ENCODE measurements at regions not wholly inside any gene's neighbourhood (a gene's known extent, or its start where the extent isn't known, plus 50 kb on each side); places are given as distances from the start of the nearest gene placed in this dataset.

- DNase-seq (ENCODE audit: low spot score) = no peak
- Histone ChIP-seq H3K9me3 (replicated peaks in 1 of 2; ENCODE audit: control insufficient read depth in 2 of 2, insufficient read depth in 1 of 2, low read depth in 1 of 2, low read length in 2 of 2) (no peaks in the 10 kb centered on the region), H3K36me3 (replicated peaks in 1 of 2; ENCODE audit: control insufficient read depth in 2 of 2, insufficient read depth in 2 of 2, low read length in 2 of 2) (no peaks in the 10 kb centered on the region), H4K8ac (ENCODE audit: low read depth, low read length) (no peak overlapping the region), H3K27me3 (ENCODE audit: control insufficient read depth in 3 of 3, insufficient read depth in 3 of 3, low read depth in 1 of 3, low read length in 3 of 3) (peaks cover 0 to 7% (median 0%) of the 10 kb centered on the region in 3 experiments), H4K91ac (ENCODE audit: low read depth, low read length, poor library complexity) (no peak overlapping the region), H2AFZ (ENCODE audit: low read length) (no peak overlapping the region), H2BK12ac (ENCODE audit: low read length) (no peak overlapping the region), H3K23ac (ENCODE audit: low read depth, low read length, poor library complexity) (no peak overlapping the region), H3K4ac (ENCODE audit: low read length) (no peak overlapping the region), H3K4me3 (ENCODE audit: low read length in 2 of 2) (no peak overlapping the region), H2BK15ac (ENCODE audit: low read length) (no peak overlapping the region), H3K14ac (ENCODE audit: low read length) (no peak overlapping the region), H2BK120ac (ENCODE audit: low read depth, low read length) (no peak overlapping the region), H3K4me1 (ENCODE audit: control insufficient read depth in 2 of 2, insufficient read depth in 1 of 2, low read depth in 1 of 2, low read length in 2 of 2) (peaks cover 0 to 1% of the 10 kb centered on the region in 2 donors), H2BK5ac (ENCODE audit: low read length) (no peak overlapping the region), H3K79me1 (ENCODE audit: low read depth, low read length) (no peaks in the 10 kb centered on the region), H3K4me2 (ENCODE audit: insufficient read depth, low read length, poor library complexity, severe bottlenecking) (no peak overlapping the region), H2AK5ac (ENCODE audit: low read depth, low read length) (no peak overlapping the region), H3K9ac (ENCODE audit: low read depth, low read length, poor library complexity) (no peak overlapping the region), H3K18ac (ENCODE audit: low read length) (no peak overlapping the region), H3K27ac (replicated peaks; ENCODE audit: low read length) (no peak overlapping the region)
- WGBS, 2 donors (ENCODE audit: extremely low coverage in 2 of 2, insufficient read length in 2 of 2, insufficient replicate concordance in 1 of 2) = no CpG with 5 or more reads among the region's 3 CpGs
Observed at GRCh38 chr2:217599906-217600305, 402.9 kb downstream of the TNS1 start.

GRCh38 chr2:217597681-217598080 lies 405.1 kb downstream of the TNS1 start:
- H3K36me3 ChIP-seq (replicated peaks in 1 of 2; ENCODE audit: control insufficient read depth in 2 of 2, insufficient read depth in 2 of 2, low read length in 2 of 2) = no peaks in the 10 kb centered on the region
- H3K79me1 ChIP-seq (ENCODE audit: low read depth, low read length) = no peaks in the 10 kb centered on the region
- no peak overlapping the region for H4K91ac ChIP-seq (ENCODE audit: low read depth, low read length, poor library complexity)
- no peak for DNase-seq (ENCODE audit: low spot score)
- H3K4me1 ChIP-seq (ENCODE audit: control insufficient read depth in 2 of 2, insufficient read depth in 1 of 2, low read depth in 1 of 2, low read length in 2 of 2) = peaks cover 0 to 1% of the 10 kb centered on the region in 2 donors
- no peak overlapping the region for H2BK15ac ChIP-seq (ENCODE audit: low read length)
- no peak overlapping the region for H3K4me2 ChIP-seq (ENCODE audit: insufficient read depth, low read length, poor library complexity, severe bottlenecking)
- no peak overlapping the region for H3K23ac ChIP-seq (ENCODE audit: low read depth, low read length, poor library complexity)
- H3K18ac ChIP-seq (ENCODE audit: low read length) = no peak overlapping the region
- H4K8ac ChIP-seq (ENCODE audit: low read depth, low read length) = no peak overlapping the region
- no peak overlapping the region for H3K4ac ChIP-seq (ENCODE audit: low read length)
- H3K9me3 ChIP-seq (replicated peaks in 1 of 2; ENCODE audit: control insufficient read depth in 2 of 2, insufficient read depth in 1 of 2, low read depth in 1 of 2, low read length in 2 of 2) = no peaks in the 10 kb centered on the region
- no peak overlapping the region for H3K9ac ChIP-seq (ENCODE audit: low read depth, low read length, poor library complexity)
- no peak overlapping the region for H2BK5ac ChIP-seq (ENCODE audit: low read length)
- no peak overlapping the region for H3K27ac ChIP-seq (replicated peaks; ENCODE audit: low read length)
- no peak overlapping the region for H2BK12ac ChIP-seq (ENCODE audit: low read length)
- H3K4me3 ChIP-seq (ENCODE audit: low read length in 2 of 2) = no peak overlapping the region
- no peak overlapping the region for H2BK120ac ChIP-seq (ENCODE audit: low read depth, low read length)
- peaks cover 0 to 7% (median 0%) of the 10 kb centered on the region in 3 experiments for H3K27me3 ChIP-seq (ENCODE audit: control insufficient read depth in 3 of 3, insufficient read depth in 3 of 3, low read depth in 1 of 3, low read length in 3 of 3)
- H2AFZ ChIP-seq (ENCODE audit: low read length) = no peak overlapping the region
- no peak overlapping the region for H2AK5ac ChIP-seq (ENCODE audit: low read depth, low read length)
- WGBS, 2 donors (ENCODE audit: extremely low coverage in 2 of 2, insufficient read length in 2 of 2, insufficient replicate concordance in 1 of 2) = no CpG with 5 or more reads among the region's 6 CpGs
- no peak overlapping the region for H3K14ac ChIP-seq (ENCODE audit: low read length)

GRCh38 chr2:217597145-217597544 lies 405.6 kb downstream of the TNS1 start:
- no peaks in the 10 kb centered on the region for H3K79me1 ChIP-seq (ENCODE audit: low read depth, low read length)
- H2BK12ac ChIP-seq (ENCODE audit: low read length) = no peak overlapping the region
- no peak overlapping the region for H3K4me2 ChIP-seq (ENCODE audit: insufficient read depth, low read length, poor library complexity, severe bottlenecking)
- no peak overlapping the region for H3K18ac ChIP-seq (ENCODE audit: low read length)
- no peak overlapping the region for H3K23ac ChIP-seq (ENCODE audit: low read depth, low read length, poor library complexity)
- H3K27ac ChIP-seq (replicated peaks; ENCODE audit: low read length) = no peak overlapping the region
- no peak overlapping the region for H4K91ac ChIP-seq (ENCODE audit: low read depth, low read length, poor library complexity)
- no peak overlapping the region for H3K14ac ChIP-seq (ENCODE audit: low read length)
- H4K8ac ChIP-seq (ENCODE audit: low read depth, low read length) = no peak overlapping the region
- H3K4ac ChIP-seq (ENCODE audit: low read length) = no peak overlapping the region
- H3K36me3 ChIP-seq (replicated peaks in 1 of 2; ENCODE audit: control insufficient read depth in 2 of 2, insufficient read depth in 2 of 2, low read length in 2 of 2) = no peaks in the 10 kb centered on the region
- H3K4me3 ChIP-seq (ENCODE audit: low read length in 2 of 2) = no peak overlapping the region
- H2BK15ac ChIP-seq (ENCODE audit: low read length) = no peak overlapping the region
- no CpG with 5 or more reads among the region's 4 CpGs for WGBS, 2 donors (ENCODE audit: extremely low coverage in 2 of 2, insufficient read length in 2 of 2, insufficient replicate concordance in 1 of 2)
- DNase-seq (ENCODE audit: low spot score) = no peak
- H2BK5ac ChIP-seq (ENCODE audit: low read length) = no peak overlapping the region
- no peak overlapping the region for H2BK120ac ChIP-seq (ENCODE audit: low read depth, low read length)
- H3K9ac ChIP-seq (ENCODE audit: low read depth, low read length, poor library complexity) = no peak overlapping the region
- H2AFZ ChIP-seq (ENCODE audit: low read length) = no peak overlapping the region
- H2AK5ac ChIP-seq (ENCODE audit: low read depth, low read length) = no peak overlapping the region
- peaks cover 0 to 1% of the 10 kb centered on the region in 2 donors for H3K4me1 ChIP-seq (ENCODE audit: control insufficient read depth in 2 of 2, insufficient read depth in 1 of 2, low read depth in 1 of 2, low read length in 2 of 2)
- peaks cover 0 to 7% (median 0%) of the 10 kb centered on the region in 3 experiments for H3K27me3 ChIP-seq (ENCODE audit: control insufficient read depth in 3 of 3, insufficient read depth in 3 of 3, low read depth in 1 of 3, low read length in 3 of 3)
- no peaks in the 10 kb centered on the region for H3K9me3 ChIP-seq (replicated peaks in 1 of 2; ENCODE audit: control insufficient read depth in 2 of 2, insufficient read depth in 1 of 2, low read depth in 1 of 2, low read length in 2 of 2)

- Histone ChIP-seq H2AK5ac (ENCODE audit: low read depth, low read length) (no peak overlapping the region), H3K14ac (ENCODE audit: low read length) (no peak overlapping the region), H3K18ac (ENCODE audit: low read length) (no peak overlapping the region), H3K4me3 (ENCODE audit: low read length in 2 of 2) (no peak overlapping the region), H3K23ac (ENCODE audit: low read depth, low read length, poor library complexity) (no peak overlapping the region), H2BK15ac (ENCODE audit: low read length) (no peak overlapping the region), H3K27ac (replicated peaks; ENCODE audit: low read length) (no peak overlapping the region), H2AFZ (ENCODE audit: low read length) (no peak overlapping the region), H2BK120ac (ENCODE audit: low read depth, low read length) (no peak overlapping the region), H3K4ac (ENCODE audit: low read length) (peak overlapping the region; percentile 24), H3K4me1 (ENCODE audit: control insufficient read depth in 2 of 2, insufficient read depth in 1 of 2, low read depth in 1 of 2, low read length in 2 of 2) (no peaks in the 10 kb centered on the region), H3K36me3 (replicated peaks in 1 of 2; ENCODE audit: control insufficient read depth in 2 of 2, insufficient read depth in 2 of 2, low read length in 2 of 2) (no peaks in the 10 kb centered on the region), H2BK12ac (ENCODE audit: low read length) (no peak overlapping the region), H4K91ac (ENCODE audit: low read depth, low read length, poor library complexity) (no peak overlapping the region), H3K4me2 (ENCODE audit: insufficient read depth, low read length, poor library complexity, severe bottlenecking) (no peak overlapping the region), H4K8ac (ENCODE audit: low read depth, low read length) (no peak overlapping the region), H3K79me1 (ENCODE audit: low read depth, low read length) (no peaks in the 10 kb centered on the region), H3K9ac (ENCODE audit: low read depth, low read length, poor library complexity) (no peak overlapping the region), H3K27me3 (ENCODE audit: control insufficient read depth in 3 of 3, insufficient read depth in 3 of 3, low read depth in 1 of 3, low read length in 3 of 3) (peaks cover 0 to 4% (median 0%) of the 10 kb centered on the region in 3 experiments), H3K9me3 (replicated peaks in 1 of 2; ENCODE audit: control insufficient read depth in 2 of 2, insufficient read depth in 1 of 2, low read depth in 1 of 2, low read length in 2 of 2) (no peaks in the 10 kb centered on the region), H2BK5ac (ENCODE audit: low read length) (no peak overlapping the region)
- WGBS, 2 donors (ENCODE audit: extremely low coverage in 2 of 2, insufficient read length in 2 of 2, insufficient replicate concordance in 1 of 2) = no CpG with 5 or more reads among the region's 4 CpGs
- no peak for DNase-seq (ENCODE audit: low spot score)
Observed at GRCh38 chr2:217593732-217594131, 409.1 kb downstream of the TNS1 start.

Data from neuronal stem cell (in vitro differentiated cells).